Endodermal cell (in vitro differentiated cells): ENCODE measurements at regions not wholly inside any gene's neighbourhood (a gene's known extent, or its start where the extent isn't known, plus 50 kb on each side); places are given as distances from the start of the nearest gene placed in this dataset.

Experiments
- DNase-seq: peaks from one replicate; pipeline ENCODE4 v3.0.0-alpha.2; 2017
- H3K27ac ChIP-seq: 2 replicates; pipeline ENCODE4 v1.5.1; 2013; ENCODE audit warnings: mild to moderate bottlenecking, low read depth, low read length, moderate library complexity
- H3K27me3 ChIP-seq: 2 replicates; pipeline ENCODE4 v1.6.1; 2013; ENCODE audit warnings: mild to moderate bottlenecking, low read length, moderate library complexity; ENCODE audit not compliant: insufficient read depth, control insufficient read depth, poor library complexity, severe bottlenecking
- H3K36me3 ChIP-seq: 2 replicates; pipeline ENCODE4 v1.7.0; 2013; ENCODE audit warnings: mild to moderate bottlenecking, low read length, moderate library complexity; ENCODE audit not compliant: control insufficient read depth, insufficient read depth
- H3K4me1 ChIP-seq: one replicate; pipeline ENCODE4 v1.7.0; 2013; ENCODE audit warnings: low read length; ENCODE audit not compliant: control insufficient read depth, insufficient read depth
- H3K4me3 ChIP-seq: 2 replicates; pipeline ENCODE4 v1.5.1; 2013; ENCODE audit warnings: mild to moderate bottlenecking, low read length, moderate library complexity
- H3K9ac ChIP-seq: 2 replicates; pipeline ENCODE4 v1.6.1; 2013; ENCODE audit warnings: mild to moderate bottlenecking, low read length, moderate library complexity; ENCODE audit not compliant: poor library complexity, severe bottlenecking; ENCODE audit errors: extremely low read depth
- H3K9me3 ChIP-seq: 2 replicates; pipeline ENCODE4 v1.6.1; 2013; ENCODE audit warnings: mild to moderate bottlenecking, low read length, moderate library complexity; ENCODE audit not compliant: control insufficient read depth
- H3K27ac Mint-ChIP-seq: 2 replicates; pipeline ENCODE4 v1.8.0; 2020; ENCODE audit warnings: mixed read lengths
- H3K27me3 Mint-ChIP-seq: 2 replicates; pipeline ENCODE4 v1.8.0; 2021; ENCODE audit warnings: mild to moderate bottlenecking, mixed read lengths; ENCODE audit not compliant: insufficient read depth
- H3K36me3 Mint-ChIP-seq: 2 replicates; pipeline ENCODE4 v1.8.0; 2020; ENCODE audit warnings: low read depth, mixed read lengths
- H3K4me1 Mint-ChIP-seq: 2 replicates; pipeline ENCODE4 v1.8.0; 2020; ENCODE audit warnings: mixed read lengths
- H3K4me3 Mint-ChIP-seq: 2 replicates; pipeline ENCODE4 v1.8.0; 2020; ENCODE audit warnings: mild to moderate bottlenecking, moderate library complexity, mixed read lengths
- H3K9me3 Mint-ChIP-seq: 2 replicates; pipeline ENCODE4 v1.8.0; 2020; ENCODE audit warnings: mild to moderate bottlenecking, mixed read lengths
- CTCF ChIP-seq: fragments of 200-600 bp; sonication (generic); conservative IDR thresholded peaks from 2 replicates; pipeline ENCODE4 v1.5.0; 2021; ENCODE audit warnings: antibody characterized with exemption, mild to moderate bottlenecking
- WGBS, 2 experiments: methylation state at CpG; one replicate each; pipeline versions ENCODE4 v1.1.5 to v1.1.7; 2013; ENCODE audit warnings: missing lambda C conversion rate in 2 of 2, mixed read lengths in 1 of 2; ENCODE audit not compliant: insufficient coverage in 1 of 2, insufficient read length in 1 of 2; 5-methylcytosine and 5-hydroxymethylcytosine counted together

GRCh38 chrX:45980726-45981125 lies 564.5 kb downstream of the ZNF674 start:
- Mint-ChIP-seq H3K27me3 (no peaks in the 10 kb centered on the region), H3K27ac (no peak overlapping the region), H3K4me1 (peaks cover 5% of the 10 kb centered on the region), H3K9me3 (peaks cover 64% of the 10 kb centered on the region), H3K36me3 (no peaks in the 10 kb centered on the region), H3K4me3 (no peak overlapping the region)
- Histone ChIP-seq H3K4me1 (no peaks in the 10 kb centered on the region), H3K9ac (no peak overlapping the region), H3K9me3 (no peaks in the 10 kb centered on the region), H3K27me3 (no peaks in the 10 kb centered on the region), H3K27ac (no peak overlapping the region), H3K36me3 (no peaks in the 10 kb centered on the region), H3K4me3 (no peak overlapping the region)
- WGBS, 2 experiments, result 87% methylated on average over 2 of the region's 2 CpGs; no CpG with 5 or more reads in 1 of the 2 experiments
- no peak for DNase-seq
- no peak for TF ChIP-seq CTCF

- no peaks in the 10 kb centered on the region for H3K36me3 ChIP-seq
- no peak overlapping the region for H3K4me3 ChIP-seq
- no peaks in the 10 kb centered on the region for H3K36me3 Mint-ChIP-seq
- no peak for TF ChIP-seq CTCF
- peaks cover 57% of the 10 kb centered on the region for H3K9me3 Mint-ChIP-seq
- DNase-seq, result no peak
- no peaks in the 10 kb centered on the region for H3K9me3 ChIP-seq
- H3K27me3 ChIP-seq, result no peaks in the 10 kb centered on the region
- no peaks in the 10 kb centered on the region for H3K4me1 ChIP-seq
- H3K9ac ChIP-seq, result no peak overlapping the region
- H3K27me3 Mint-ChIP-seq, result no peaks in the 10 kb centered on the region
- no peak overlapping the region for H3K27ac Mint-ChIP-seq
- H3K4me3 Mint-ChIP-seq, result no peak overlapping the region
- H3K4me1 Mint-ChIP-seq, result peaks cover 13% of the 10 kb centered on the region
- H3K27ac ChIP-seq, result no peak overlapping the region
Observed at GRCh38 chrX:45975633-45976032, 569.6 kb downstream of the ZNF674 start.

GRCh38 chrX:45972636-45973035 lies 572.6 kb downstream of the ZNF674 start:
- Histone ChIP-seq H3K27me3 (no peaks in the 10 kb centered on the region), H3K9ac (no peak overlapping the region), H3K4me3 (no peak overlapping the region), H3K9me3 (no peaks in the 10 kb centered on the region), H3K27ac (no peak overlapping the region), H3K4me1 (no peaks in the 10 kb centered on the region), H3K36me3 (no peaks in the 10 kb centered on the region)
- WGBS, 2 experiments, result 57% methylated on average over 3 of the region's 4 CpGs; no CpG with 5 or more reads in 1 of the 2 experiments
- no peaks in the 10 kb centered on the region for H3K36me3 Mint-ChIP-seq
- no peak overlapping the region for H3K4me3 Mint-ChIP-seq
- H3K4me1 Mint-ChIP-seq, result peaks cover 9% of the 10 kb centered on the region
- TF ChIP-seq CTCF, result no peak
- peaks cover 46% of the 10 kb centered on the region for H3K9me3 Mint-ChIP-seq
- H3K27ac Mint-ChIP-seq, result no peak overlapping the region
- DNase-seq, result no peak
- H3K27me3 Mint-ChIP-seq, result no peaks in the 10 kb centered on the region
